HG03432 (cell line): ENCODE measurements at regions not wholly inside any gene's neighbourhood (a gene's known extent, or its start where the extent isn't known, plus 50 kb on each side); places are given as distances from the start of the nearest gene placed in this dataset.
"Not testable (repeated sequence)": the region's sequence is repeated elsewhere in the genome, so short reads cannot be mapped to it uniquely, and the experiment has no call there.

Source experiments
- ATAC-seq: cut with Tn5 transposase; IDR thresholded peaks from one replicate; pipeline ENCODE4 v1.9.1; 2021; ENCODE audit warnings: mild to moderate bottlenecking, moderate library complexity; ENCODE audit not compliant: unreplicated experiment

DNA sequence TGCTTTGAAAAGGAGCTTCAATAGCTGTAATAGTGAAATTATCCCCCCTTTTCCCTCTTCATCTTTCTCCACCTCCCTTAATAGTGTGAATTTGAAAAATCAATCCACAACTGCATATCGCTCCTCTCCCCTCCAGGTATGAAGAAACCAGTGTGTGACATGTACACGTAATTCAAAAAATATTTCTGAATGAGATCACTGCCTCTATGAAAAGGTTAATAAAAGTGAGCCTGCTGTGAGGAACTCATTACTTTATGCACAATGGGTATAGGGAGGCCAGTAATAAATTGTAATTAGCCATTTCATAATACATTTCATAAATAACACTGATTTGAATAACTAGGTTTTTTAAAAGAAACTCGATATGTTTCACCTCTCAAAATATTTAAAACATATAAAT lies 209.0 kb upstream of the KYNU start:
- no peak for ATAC-seq

DNA sequence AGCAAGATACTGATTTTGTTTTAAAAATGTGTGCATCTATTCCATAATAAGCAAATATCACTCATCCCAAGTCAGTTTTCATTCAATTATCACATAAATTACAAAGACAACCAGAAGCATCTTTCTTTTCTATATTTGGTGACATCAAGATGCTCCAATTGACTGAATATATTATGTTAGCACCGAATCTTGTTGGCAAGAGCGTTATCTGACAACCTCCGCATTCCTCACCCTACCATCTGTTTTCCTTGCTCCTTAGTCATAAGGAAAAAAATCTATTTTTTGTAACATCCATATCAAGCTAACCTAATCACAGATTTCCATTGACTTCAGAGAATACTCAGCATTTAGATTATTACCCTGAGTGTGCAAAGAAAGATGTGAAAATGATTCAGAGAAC lies 212.2 kb upstream of the KYNU start:
- ATAC-seq: no peak

DNA sequence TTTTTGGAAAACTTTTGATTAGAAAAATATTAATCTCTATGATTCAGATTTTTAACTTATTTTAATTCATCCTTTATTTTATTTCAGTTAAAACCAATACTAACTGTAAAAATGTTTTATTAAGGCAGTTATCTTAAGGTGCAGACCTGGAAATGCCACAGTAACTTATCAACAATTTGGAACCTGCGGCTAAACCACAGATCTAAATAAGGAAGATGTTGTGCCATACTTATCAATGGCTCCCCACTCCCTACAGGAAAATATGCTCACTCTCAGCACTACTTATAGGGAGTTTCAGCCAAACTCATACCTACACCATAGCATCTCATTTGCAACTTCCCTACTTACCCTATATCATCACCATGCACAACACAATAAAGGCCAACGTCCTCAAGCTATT lies 226.9 kb upstream of the KYNU start:
- ATAC-seq: no peak

DNA sequence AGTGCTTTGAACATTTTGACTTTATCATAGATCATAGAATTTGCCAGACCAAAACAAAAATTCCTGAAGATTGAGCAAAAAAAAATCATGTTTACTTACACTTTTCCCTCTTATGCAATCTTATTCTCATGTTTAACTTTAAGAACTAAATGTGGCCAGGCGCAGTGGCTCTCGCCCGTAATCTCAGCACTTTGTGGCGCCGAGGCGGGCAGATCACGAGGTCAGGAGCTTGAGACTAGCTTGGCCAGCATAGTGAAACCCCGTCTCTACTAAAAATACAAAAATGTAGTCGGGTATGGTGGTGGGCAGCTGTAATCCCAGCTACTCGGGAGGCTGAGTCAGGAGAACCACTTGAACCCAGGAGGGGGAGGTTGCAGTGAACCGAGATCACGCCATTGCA lies 227.9 kb upstream of the KYNU start:
- ATAC-seq: no peak

DNA sequence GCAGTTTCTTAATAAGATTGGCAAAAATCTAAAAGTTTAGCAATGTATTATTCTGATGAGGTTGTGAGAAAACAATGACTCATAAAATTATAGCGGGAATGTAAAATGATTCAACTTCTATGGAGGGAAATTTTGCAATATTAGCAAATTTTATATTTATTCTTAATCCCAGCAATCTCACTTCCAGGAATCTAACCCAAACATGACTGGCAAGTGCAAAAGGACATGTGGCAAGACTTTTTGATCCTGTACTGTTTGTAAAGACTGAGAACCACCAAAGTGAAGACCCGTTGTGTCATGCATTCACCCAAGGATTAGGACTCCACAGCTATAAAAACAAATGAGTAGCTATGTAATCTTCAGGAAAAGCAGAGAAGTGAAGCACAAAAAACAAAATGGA lies 234.8 kb upstream of the KYNU start:
- no peak for ATAC-seq

- no peak for ATAC-seq
Observed at GRCh38 chr2:142629193-142629592, 248.3 kb upstream of the KYNU start.

DNA sequence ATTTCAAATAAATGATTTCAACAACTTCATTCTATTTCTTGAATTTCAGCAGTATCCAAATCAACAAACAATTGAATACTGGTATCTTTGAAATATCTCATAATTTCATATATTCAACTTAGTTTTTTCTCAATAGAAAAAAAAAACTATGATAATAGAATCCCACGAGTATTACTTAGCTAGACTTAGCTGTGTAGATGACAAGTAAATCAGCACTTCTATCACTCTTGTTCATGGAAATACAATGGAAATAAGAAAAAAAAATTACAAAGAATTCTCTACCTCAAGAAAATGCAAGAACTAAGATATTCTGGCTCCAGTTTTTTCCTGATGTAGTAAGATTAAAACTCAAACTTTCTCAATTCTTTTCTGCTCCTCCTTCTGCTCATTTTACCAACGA lies 256.2 kb upstream of the KYNU start:
- no peak for ATAC-seq

GRCh38 chr2:142617461-142617860 lies 260.0 kb upstream of the KYNU start:
- ATAC-seq: no peak

DNA sequence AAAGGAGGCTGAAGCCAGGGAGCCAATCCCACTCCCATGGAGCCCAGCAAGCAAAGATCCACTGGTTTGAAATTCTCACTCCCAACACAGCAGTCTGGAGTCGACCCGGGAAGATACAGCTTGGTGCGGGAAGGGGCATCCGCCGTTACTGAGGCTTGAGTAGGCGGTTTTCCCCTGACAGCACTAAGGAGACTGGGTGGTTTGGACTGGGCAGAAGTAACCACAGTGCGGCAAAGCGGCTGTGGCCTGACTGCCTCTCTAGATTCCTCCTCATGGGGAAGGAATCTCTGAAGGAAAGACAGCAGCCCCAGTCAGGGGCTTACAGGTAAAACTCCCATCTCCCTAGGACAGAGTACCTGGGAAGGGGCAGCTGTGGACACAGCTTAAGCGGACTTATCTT lies 261.6 kb upstream of the KYNU start:
- no peak for ATAC-seq

DNA sequence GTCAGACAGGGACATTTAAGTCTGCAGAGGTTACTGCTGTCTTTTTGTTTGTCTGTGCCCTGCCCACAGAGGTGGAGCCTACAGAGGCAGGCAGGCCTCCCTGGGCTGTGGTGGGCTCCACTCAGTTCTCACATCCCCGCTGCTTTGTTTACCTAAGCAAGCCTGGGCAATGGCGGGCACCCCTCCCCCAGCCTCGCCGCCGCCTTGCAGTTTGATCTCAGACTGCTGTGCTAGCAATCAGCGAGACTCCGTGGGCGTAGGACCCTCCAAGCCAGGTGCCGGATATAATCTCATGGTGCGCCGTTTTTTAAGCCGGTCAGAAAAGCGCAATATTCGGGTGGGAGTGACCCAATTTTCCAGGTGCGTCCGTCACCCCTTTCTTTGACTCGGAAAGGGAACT lies 264.3 kb upstream of the KYNU start:
- ATAC-seq: not testable (repeated sequence)

DNA sequence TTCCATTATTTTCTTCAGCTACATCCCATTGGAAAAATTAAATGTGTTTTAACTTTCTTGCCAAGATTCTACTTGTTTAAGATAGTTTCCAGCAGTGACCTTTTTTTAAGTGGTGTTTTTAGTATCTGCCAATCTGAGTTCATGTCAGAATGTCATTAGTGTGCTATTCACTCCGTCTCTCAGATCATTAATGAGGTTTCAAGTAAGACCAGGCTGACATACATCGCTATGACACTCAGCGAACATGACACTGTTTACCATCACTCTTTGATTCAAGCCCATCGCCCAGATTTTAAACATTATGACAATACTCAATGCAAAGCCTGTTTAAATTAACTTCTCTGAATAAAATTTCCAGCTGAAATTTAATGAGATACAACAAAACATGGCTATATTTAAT lies 272.0 kb upstream of the KYNU start:
- ATAC-seq: no peak

DNA sequence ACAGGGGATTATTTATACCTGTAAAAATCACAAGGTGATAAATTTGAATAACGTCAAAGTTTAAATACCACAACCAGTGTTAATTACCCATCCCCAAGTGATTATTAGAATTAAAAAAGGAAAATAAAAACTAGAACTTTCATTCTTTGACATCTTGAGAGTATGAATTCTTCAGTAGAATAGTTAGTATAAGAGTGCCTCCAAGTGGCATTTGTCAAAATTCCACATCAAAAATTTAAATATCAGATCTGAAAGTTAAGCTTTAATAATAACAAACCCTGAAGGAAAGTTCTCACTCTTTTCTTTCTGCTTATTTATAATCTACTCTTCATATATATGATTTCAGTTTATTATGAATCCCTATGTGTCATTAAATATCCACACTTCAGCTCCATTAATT lies 273.7 kb upstream of the KYNU start:
- no peak for ATAC-seq

- ATAC-seq: no peak
Observed at GRCh38 chr2:142602418-142602989, 275.0 kb upstream of the KYNU start.

- no peak for ATAC-seq
Observed at GRCh38 chr2:142601794-142602193, 275.7 kb upstream of the KYNU start.

DNA sequence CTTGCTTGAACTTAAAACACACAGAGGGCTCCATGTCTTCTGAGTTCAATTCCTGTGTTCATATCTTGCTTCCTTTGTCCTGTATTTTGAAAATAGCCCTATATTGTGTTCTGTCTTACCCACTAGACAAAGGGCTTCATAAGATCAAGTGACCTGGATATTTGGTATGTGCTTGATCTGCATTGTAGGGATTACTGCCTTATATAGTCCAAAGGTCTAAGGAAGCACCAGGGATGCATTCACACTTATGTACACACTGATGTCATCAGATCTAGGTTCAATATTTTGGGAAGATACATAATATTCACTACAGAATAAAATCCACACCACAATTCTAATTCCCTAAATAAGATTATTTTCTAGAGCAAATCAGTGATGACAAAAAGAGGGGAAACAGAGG lies 278.0 kb upstream of the KYNU start:
- ATAC-seq: no peak

- no peak for ATAC-seq
Observed at GRCh38 chr2:142598846-142599245, 278.6 kb upstream of the KYNU start.

- ATAC-seq: no peak
Observed at GRCh38 chr2:142596334-142597088, 281.0 kb upstream of the KYNU start.

DNA sequence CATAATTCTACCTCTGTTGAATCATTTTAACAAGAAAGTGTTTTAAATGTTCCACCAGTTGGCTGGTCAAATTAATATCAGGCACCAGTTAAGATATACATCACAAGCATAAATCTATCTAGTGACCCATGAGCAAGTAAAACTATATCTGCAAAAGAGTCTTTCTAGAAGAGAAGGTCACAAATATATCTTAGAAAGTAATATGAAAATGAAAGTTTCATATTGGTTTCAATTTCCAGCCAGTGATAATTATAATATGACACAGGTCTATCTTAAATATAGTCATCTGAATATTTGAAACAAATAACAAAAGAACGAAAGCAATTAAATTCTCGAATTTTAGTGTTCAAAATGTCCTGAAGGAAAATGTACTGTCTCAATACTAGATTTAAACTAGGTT lies 282.5 kb upstream of the KYNU start:
- ATAC-seq: no peak

DNA sequence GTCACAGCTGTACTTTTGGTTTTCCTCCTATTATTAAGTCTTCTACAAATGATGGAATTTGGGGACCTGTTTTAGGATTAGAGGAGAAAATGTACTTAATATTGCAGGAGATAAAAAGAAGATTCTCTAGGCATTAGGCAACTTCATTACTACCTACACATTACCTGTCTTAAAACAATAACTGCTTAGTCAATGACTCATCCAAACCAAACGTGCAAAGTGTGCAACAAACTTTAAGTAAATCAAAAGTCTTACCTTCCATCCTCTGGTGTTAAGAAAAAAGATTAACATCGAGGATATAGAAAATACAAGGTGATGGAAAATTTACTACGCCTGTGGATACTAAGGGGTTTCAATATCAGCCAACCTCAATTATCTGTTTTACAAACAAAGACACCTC lies 285.3 kb upstream of the KYNU start:
- no peak for ATAC-seq

GRCh38 chr2:142591420-142591819 lies 286.0 kb upstream of the KYNU start:
- ATAC-seq: no peak

GRCh38 chr2:142588269-142588668 lies 289.2 kb upstream of the KYNU start:
- no peak for ATAC-seq

DNA sequence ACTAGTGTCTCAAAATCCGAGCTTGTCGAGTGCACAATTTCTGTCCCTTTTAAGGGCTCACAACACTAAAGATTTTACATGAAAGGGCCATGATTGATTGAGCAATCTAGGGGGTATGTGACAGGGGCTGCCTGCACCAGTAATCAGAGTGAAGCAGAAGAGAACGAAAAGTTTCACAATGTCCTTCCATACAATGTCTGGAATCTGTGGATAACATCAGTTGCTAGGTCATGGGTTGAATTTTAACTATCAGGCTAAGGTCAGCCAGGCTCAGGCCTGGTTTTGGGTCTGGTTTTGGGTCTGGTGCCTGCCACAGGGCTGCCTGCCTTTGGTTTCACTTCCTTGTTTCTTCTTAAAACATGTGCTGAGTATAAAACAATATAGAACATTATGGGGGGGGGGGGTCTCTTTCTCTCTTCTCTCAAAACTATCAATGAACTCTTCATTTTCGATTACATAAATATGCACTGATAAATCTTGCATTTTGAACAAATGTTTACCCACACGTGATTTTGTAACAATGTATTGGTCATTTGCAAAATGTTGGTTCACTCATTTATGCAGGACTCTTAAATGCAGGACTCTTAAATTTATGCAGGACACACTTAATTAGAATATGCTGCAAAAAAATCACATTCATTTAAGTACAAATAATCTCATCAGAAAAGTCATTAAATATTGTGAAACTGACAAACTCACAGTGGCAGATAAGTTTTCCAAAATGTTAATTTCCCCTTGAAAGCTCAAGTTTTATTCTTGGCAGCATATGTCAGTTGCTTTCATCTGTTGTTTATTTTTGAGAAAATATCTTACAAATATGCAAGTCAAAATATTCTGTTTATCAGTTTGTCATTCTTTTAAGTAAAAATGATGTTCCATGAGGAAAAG lies 290.5 kb upstream of the KYNU start:
- ATAC-seq: no peak
